GM12872 (cell line): ENCODE measurements at regions not wholly inside any gene's neighbourhood (a gene's known extent, or its start where the extent isn't known, plus 50 kb on each side); places are given as distances from the start of the nearest gene placed in this dataset.
A peak's percentile ranks its signal among the peaks of the same experiment; 100 is the strongest.

Source experiments
- CTCF ChIP-seq: IDR thresholded peaks from 3 replicates; pipeline ENCODE4 v1.5.1; 2011; ENCODE audit warnings: low read depth, mild to moderate bottlenecking, low read length, moderate library complexity; ENCODE audit not compliant: insufficient read depth

GRCh38 chr4:104365618-104366017 is 129.1 kb downstream of the CXXC4 start:
- TF ChIP-seq CTCF, result no peak

- no peak for TF ChIP-seq CTCF
These were observed 141.2 kb downstream of the CXXC4 start for GRCh38 chr4:104353481-104353880.

GRCh38 chr4:104352211-104352610 is 142.5 kb downstream of the CXXC4 start:
- peak; percentile 47 for TF ChIP-seq CTCF

- TF ChIP-seq CTCF, result no peak
These were observed 143.0 kb downstream of the CXXC4 start for GRCh38 chr4:104351706-104352105.

GRCh38 chr4:104345598-104346242 is 149.0 kb downstream of the CXXC4 start:
- no peak for TF ChIP-seq CTCF

GRCh38 chr4:104344342-104344980 is 150.2 kb downstream of the CXXC4 start:
- no peak for TF ChIP-seq CTCF

- TF ChIP-seq CTCF, result no peak
These were observed 160.3 kb downstream of the CXXC4 start for GRCh38 chr4:104334410-104334809.
